Stimulated activated CD4-positive, alpha-beta T cell treated with anti-CD3 and anti-CD28 coated beads, Interleukin-12 subunit alpha, Interleukin-12 subunit beta, amount 100 ng/mL, for 48 hours (primary cell): ENCODE measurements at regions not wholly inside any gene's neighbourhood (a gene's known extent, or its start where the extent isn't known, plus 50 kb on each side); places are given as distances from the start of the nearest gene placed in this dataset.

ENCODE experiments used
- DNase-seq, 3 donors: peaks; one replicate each; pipeline ENCODE4 v3.0.0-alpha.2; 2020; ENCODE audit warnings: low read depth in 2 of 3, low spot score in 1 of 3

GRCh38 chr10:108801220-108801619 is 1122.1 kb downstream of the XPNPEP1 start:
- no peak for DNase-seq

GRCh38 chr10:108797573-108797972 is 1125.7 kb downstream of the XPNPEP1 start:
- no peak for DNase-seq

GRCh38 chr10:108791794-108792474 is 1131.4 kb downstream of the XPNPEP1 start:
- DNase-seq = no peak

- DNase-seq = no peak
Measured at GRCh38 chr10:108791030-108791429, 1132.3 kb downstream of the XPNPEP1 start.

- DNase-seq = no peak
Measured at GRCh38 chr10:108789919-108790318, 1133.4 kb downstream of the XPNPEP1 start.

- no peak for DNase-seq
Measured at GRCh38 chr10:108789336-108789735, 1134.0 kb downstream of the XPNPEP1 start.

GRCh38 chr10:108788891-108789290 is 1134.4 kb downstream of the XPNPEP1 start:
- no peak for DNase-seq

GRCh38 chr10:108787932-108788331 is 1135.4 kb downstream of the XPNPEP1 start:
- DNase-seq = no peak

GRCh38 chr10:108785011-108785410 is 1138.3 kb downstream of the XPNPEP1 start:
- no peak for DNase-seq

GRCh38 chr10:108784534-108784933 is 1138.8 kb downstream of the XPNPEP1 start:
- DNase-seq = no peak

GRCh38 chr10:108783897-108784296 is 1139.4 kb downstream of the XPNPEP1 start:
- peak in 2 of 3 donors; percentile 3 to 8 for DNase-seq

- DNase-seq = no peak
Measured at GRCh38 chr10:108782411-108782810, 1140.9 kb downstream of the XPNPEP1 start.

GRCh38 chr10:108779501-108779900 is 1143.8 kb downstream of the XPNPEP1 start:
- DNase-seq = no peak

GRCh38 chr10:108775911-108776475 is 1147.3 kb downstream of the XPNPEP1 start:
- no peak for DNase-seq

- DNase-seq = no peak
Measured at GRCh38 chr10:108771106-108771505, 1152.2 kb downstream of the XPNPEP1 start.

GRCh38 chr10:108765794-108766193 is 1157.5 kb downstream of the XPNPEP1 start:
- DNase-seq = no peak

- DNase-seq = no peak
Measured at GRCh38 chr10:108757946-108758345, 1165.4 kb downstream of the XPNPEP1 start.

GRCh38 chr10:108755646-108756045 is 1167.7 kb downstream of the XPNPEP1 start:
- no peak for DNase-seq

- DNase-seq = no peak
Measured at GRCh38 chr10:108753326-108753725, 1170.0 kb downstream of the XPNPEP1 start.

- no peak for DNase-seq
Measured at GRCh38 chr10:108749042-108749441, 1174.3 kb downstream of the XPNPEP1 start.

- no peak for DNase-seq
Measured at GRCh38 chr10:108736111-108736510, 1187.2 kb downstream of the XPNPEP1 start.

GRCh38 chr10:108735380-108735779 is 1187.9 kb downstream of the XPNPEP1 start:
- no peak for DNase-seq

- no peak for DNase-seq
Measured at GRCh38 chr10:108721874-108722273, 1201.4 kb downstream of the XPNPEP1 start.
